Hepatocyte (in vitro differentiated cells): ENCODE measurements at regions not wholly inside any gene's neighbourhood (a gene's known extent, or its start where the extent isn't known, plus 50 kb on each side); places are given as distances from the start of the nearest gene placed in this dataset.

ENCODE experiments used
- EZH2 ChIP-seq: fragments of 200-600 bp; sonication (generic); IDR thresholded peaks from 2 replicates; pipeline ENCODE4 v1.6.1; 2016; ENCODE audit warnings: antibody characterized with exemption, mild to moderate bottlenecking, borderline replicate concordance
- EZH2phosphoT487 ChIP-seq: fragments of 200-600 bp; sonication (generic); IDR thresholded peaks from one replicate; pipeline ENCODE4 v1.6.1; 2018; ENCODE audit warnings: antibody characterized with exemption, mild to moderate bottlenecking, low read depth, moderate library complexity; ENCODE audit not compliant: unreplicated experiment, severe bottlenecking
- TF ChIP-seq, protein P1 (sequence below): fragments of 200-600 bp; sonication (generic); IDR thresholded peaks from 2 replicates; pipeline ENCODE4 v1.5.1; 2016; ENCODE audit warnings: antibody characterized with exemption, mild to moderate bottlenecking; ENCODE audit not compliant: poor library complexity

- TF ChIP-seq, protein P1, sequence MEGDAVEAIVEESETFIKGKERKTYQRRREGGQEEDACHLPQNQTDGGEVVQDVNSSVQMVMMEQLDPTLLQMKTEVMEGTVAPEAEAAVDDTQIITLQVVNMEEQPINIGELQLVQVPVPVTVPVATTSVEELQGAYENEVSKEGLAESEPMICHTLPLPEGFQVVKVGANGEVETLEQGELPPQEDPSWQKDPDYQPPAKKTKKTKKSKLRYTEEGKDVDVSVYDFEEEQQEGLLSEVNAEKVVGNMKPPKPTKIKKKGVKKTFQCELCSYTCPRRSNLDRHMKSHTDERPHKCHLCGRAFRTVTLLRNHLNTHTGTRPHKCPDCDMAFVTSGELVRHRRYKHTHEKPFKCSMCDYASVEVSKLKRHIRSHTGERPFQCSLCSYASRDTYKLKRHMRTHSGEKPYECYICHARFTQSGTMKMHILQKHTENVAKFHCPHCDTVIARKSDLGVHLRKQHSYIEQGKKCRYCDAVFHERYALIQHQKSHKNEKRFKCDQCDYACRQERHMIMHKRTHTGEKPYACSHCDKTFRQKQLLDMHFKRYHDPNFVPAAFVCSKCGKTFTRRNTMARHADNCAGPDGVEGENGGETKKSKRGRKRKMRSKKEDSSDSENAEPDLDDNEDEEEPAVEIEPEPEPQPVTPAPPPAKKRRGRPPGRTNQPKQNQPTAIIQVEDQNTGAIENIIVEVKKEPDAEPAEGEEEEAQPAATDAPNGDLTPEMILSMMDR, result no peak
- TF ChIP-seq EZH2phosphoT487 (no peak), EZH2 (no peak)
These were observed 136.9 kb downstream of the RWDD3 start for GRCh38 chr1:95370691-95371562.
